WTC11 (cell line): ENCODE measurements at regions not wholly inside any gene's neighbourhood (a gene's known extent, or its start where the extent isn't known, plus 50 kb on each side); places are given as distances from the start of the nearest gene placed in this dataset.

Experiments used
- ATAC-seq: fragments of 200-7000 bp; cut with Tn5 transposase; 2 replicates; pipeline ENCODE4 v1.10.0; 2021; ENCODE audit warnings: mild to moderate bottlenecking, moderate library complexity
- CTCF ChIA-PET: fragments of 300-600 bp; sonication (Branson Sonifier 250); formaldehyde crosslinking; loops from one replicate; lab custom pipeline; 2021; ENCODE audit warnings: antibody characterized with exemption; lab: Charles Lee
- POLR2A ChIA-PET: fragments of 350-600 bp; sonication (Branson Sonifier 250); formaldehyde crosslinking; loops from one replicate; lab custom pipeline; 2021; ENCODE audit warnings: antibody characterized with exemption; lab: Charles Lee
- DNase-seq: peaks from one replicate; pipeline ENCODE4 v3.0.0; 2021; ENCODE audit warnings: low spot score
- H3K27ac Mint-ChIP-seq: 2 replicates; pipeline ENCODE4 v1.8.0; 2021; ENCODE audit warnings: mixed read lengths
- H3K27me3 Mint-ChIP-seq: 2 replicates; pipeline ENCODE4 v1.8.0; 2021; ENCODE audit warnings: low read depth, mild to moderate bottlenecking, moderate library complexity, mixed read lengths
- H3K36me3 Mint-ChIP-seq: 2 replicates; pipeline ENCODE4 v1.8.0; 2021; ENCODE audit warnings: mixed read lengths
- H3K4me1 Mint-ChIP-seq: 2 replicates; pipeline ENCODE4 v1.8.0; 2022; ENCODE audit warnings: mixed read lengths
- H3K4me3 Mint-ChIP-seq: 2 replicates; pipeline ENCODE4 v1.8.0; 2021; ENCODE audit warnings: mild to moderate bottlenecking, moderate library complexity, mixed read lengths
- H3K9me3 Mint-ChIP-seq: 2 replicates; pipeline ENCODE4 v1.8.0; 2021; ENCODE audit warnings: mixed read lengths
- ATF2 ChIP-seq: sonication (generic); formaldehyde crosslinking; IDR thresholded peaks from 2 replicates; pipeline ENCODE4 v1.8.1; 2022; ENCODE audit warnings: low read depth, missing genetic modification reagents, borderline replicate concordance
- ATF3 ChIP-seq: sonication (generic); formaldehyde crosslinking; conservative IDR thresholded peaks from 2 replicates; pipeline ENCODE4 v1.8.1; 2022; ENCODE audit warnings: mild to moderate bottlenecking, missing genetic modification reagents
- ATF6 ChIP-seq: sonication (generic); formaldehyde crosslinking; IDR thresholded peaks from 2 replicates; pipeline ENCODE4 v1.8.1; 2023; ENCODE audit warnings: mild to moderate bottlenecking, missing genetic modification reagents
- CBFB ChIP-seq: sonication (generic); formaldehyde crosslinking; IDR thresholded peaks from 2 replicates; pipeline ENCODE4 v1.8.1; 2022; ENCODE audit warnings: mild to moderate bottlenecking, low read depth, missing genetic modification reagents
- E2F5 ChIP-seq: sonication (generic); formaldehyde crosslinking; IDR thresholded peaks from 2 replicates; pipeline ENCODE4 v1.8.1; 2022; ENCODE audit warnings: mild to moderate bottlenecking, moderate library complexity, missing genetic modification reagents
- MAX ChIP-seq: sonication (generic); formaldehyde crosslinking; IDR thresholded peaks from 2 replicates; pipeline ENCODE4 v1.8.0; 2022; ENCODE audit warnings: mild to moderate bottlenecking, missing genetic modification reagents
- NFE2L1 ChIP-seq: sonication (generic); formaldehyde crosslinking; IDR thresholded peaks from 2 replicates; pipeline ENCODE4 v1.8.1; 2023; ENCODE audit warnings: missing genetic modification reagents
- NR2C2 ChIP-seq: sonication (generic); formaldehyde crosslinking; IDR thresholded peaks from 2 replicates; pipeline ENCODE4 v1.8.0; 2022; ENCODE audit warnings: mild to moderate bottlenecking, missing genetic modification reagents
- PRDM15 ChIP-seq: sonication (generic); formaldehyde crosslinking; IDR thresholded peaks from 2 replicates; pipeline ENCODE4 v1.8.0; 2022; ENCODE audit warnings: missing genetic modification reagents
- ZBTB43 ChIP-seq: sonication (generic); formaldehyde crosslinking; IDR thresholded peaks from 2 replicates; pipeline ENCODE4 v1.8.1; 2023; ENCODE audit warnings: mild to moderate bottlenecking, missing genetic modification reagents
- ZMAT4 ChIP-seq: fragments of 250-450 bp; sonication (Bioruptor Pico); IDR thresholded peaks from 2 replicates; pipeline ENCODE4 v1.9.0; 2021; ENCODE audit warnings: mild to moderate bottlenecking
- ZNF263 ChIP-seq: sonication (generic); formaldehyde crosslinking; IDR thresholded peaks from 2 replicates; pipeline ENCODE4 v1.8.1; 2022; ENCODE audit warnings: low read depth, mild to moderate bottlenecking, moderate library complexity, missing genetic modification reagents
- ZNF281 ChIP-seq: sonication (generic); formaldehyde crosslinking; IDR thresholded peaks from 2 replicates; pipeline ENCODE4 v1.8.0; 2023; ENCODE audit warnings: mild to moderate bottlenecking, missing genetic modification reagents
- ZNF317 ChIP-seq: sonication (generic); formaldehyde crosslinking; IDR thresholded peaks from 2 replicates; pipeline ENCODE4 v1.8.1; 2023; ENCODE audit warnings: low read depth, mild to moderate bottlenecking, moderate library complexity, missing genetic modification reagents, borderline replicate concordance

- ATAC-seq (no peak), DNase-seq (no peak)
- Mint-ChIP-seq H3K36me3 (peaks cover 5% of the 10 kb centered on the region), H3K27ac (no peak overlapping the region), H3K4me3 (no peak overlapping the region), H3K9me3 (peaks cover 25% of the 10 kb centered on the region), H3K27me3 (peaks cover 4% of the 10 kb centered on the region), H3K4me1 (peaks cover 6% of the 10 kb centered on the region)
- POLR2A ChIA-PET: no interaction called here
- no peak for TF ChIP-seq ZMAT4 (CRISPR knock-in tag)
- no peak for TF ChIP-seq ZNF281 (CRISPR knock-in tag)
- TF ChIP-seq NR2C2 (CRISPR knock-in tag): no peak
- TF ChIP-seq ATF3 (CRISPR knock-in tag): no peak
- no peak for TF ChIP-seq E2F5 (CRISPR knock-in tag)
- no peak for TF ChIP-seq NFE2L1
- TF ChIP-seq ZBTB43 (CRISPR knock-in tag): no peak
- no peak for TF ChIP-seq ATF2 (CRISPR knock-in tag)
- TF ChIP-seq ZNF317 (CRISPR knock-in tag): no peak
- no peak for TF ChIP-seq ZNF263 (CRISPR knock-in tag)
- TF ChIP-seq MAX: no peak
- CTCF ChIA-PET: interaction anchor here (0.7 to 2.0 kb wide), 5 partner anchors 14 to 868 kb away, joined by 3 to 8 read pairs (median 3); no protein-coding TSS in a partner anchor
Observed at GRCh38 chr11:31974366-31975136, 116.3 kb upstream of the RCN1 start.

GRCh38 chr11:31973172-31973571 is 117.7 kb upstream of the RCN1 start:
- H3K27me3 Mint-ChIP-seq: peaks cover 4% of the 10 kb centered on the region; the same call in 1 of the 2 replicates
- H3K4me3 Mint-ChIP-seq: no peak overlapping the region
- DNase-seq (no peak), ATAC-seq (no peak)
- ChIA-PET POLR2A (no interaction called here), CTCF (no interaction called here)
- peaks cover 5% of the 10 kb centered on the region for H3K36me3 Mint-ChIP-seq
- no peak overlapping the region for H3K27ac Mint-ChIP-seq
- H3K9me3 Mint-ChIP-seq: peaks cover 22% of the 10 kb centered on the region
- H3K4me1 Mint-ChIP-seq: peaks cover 6% of the 10 kb centered on the region
- TF ChIP-seq PRDM15: no peak
- no peak for TF ChIP-seq ATF6 (CRISPR knock-in tag)
- no peak for TF ChIP-seq CBFB (CRISPR knock-in tag)
- TF ChIP-seq, all 79 proteins: peak for 0
